ENCODE measurements at regions not wholly inside any gene's neighbourhood (a gene's known extent, or its start where the extent isn't known, plus 50 kb on each side); places are given as distances from the start of the nearest gene placed in this dataset.

DNA sequence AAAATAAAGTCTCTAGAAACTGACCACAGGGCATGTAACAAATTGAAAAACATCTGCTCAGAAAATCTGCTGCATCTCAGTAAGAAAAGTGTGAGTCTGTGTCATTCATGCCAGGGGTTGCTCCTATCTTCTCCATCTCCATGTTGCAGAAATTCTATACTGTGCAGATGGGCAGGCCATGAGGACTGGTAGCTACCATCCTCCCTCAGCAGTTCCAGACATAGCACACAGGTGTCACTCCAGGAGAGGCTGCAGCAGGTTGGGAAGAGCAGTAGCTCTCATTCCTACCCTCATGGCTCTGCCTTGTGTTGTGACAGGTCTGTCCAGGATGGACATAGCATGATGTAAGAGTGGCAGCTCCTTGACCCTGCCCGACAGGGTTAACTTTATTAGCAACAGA lies 173.4 kb downstream of the NDUFS4 start:
- H3K27ac Mint-ChIP-seq, result no peak overlapping the region
- no peak overlapping the region for H3K4me3 Mint-ChIP-seq
- ChIA-PET POLR2A (no interaction called here), CTCF (interaction anchor here (0.6 to 1.3 kb wide), 9 partner anchors 26 to 501 kb away, joined by 3 to 5 read pairs (median 3); no protein-coding TSS in a partner anchor)
- 0 out of 2 replicates have a peak, but pooled peaks cover 4% of the 10 kb centered on the region for H3K4me1 Mint-ChIP-seq
- no peaks in the 10 kb centered on the region for H3K27me3 Mint-ChIP-seq (ENCODE audit: low read depth)
- TF ChIP-seq TCF7 (CRISPR knock-in tag; IDR thresholded peaks at IDR 0.05; ENCODE audit: low read depth) (no peak), ZNF317 (CRISPR knock-in tag; IDR thresholded peaks at IDR 0.05; ENCODE audit: borderline replicate concordance, low read depth) (no peak), NR1H2 (CRISPR knock-in tag; IDR thresholded peaks at IDR 0.05) (no peak)
- H3K9me3 Mint-ChIP-seq, result peaks cover 22% of the 10 kb centered on the region
- DNase-seq (ENCODE audit: low spot score), result no peak
- peak; percentile 91 for ATAC-seq
- H3K36me3 Mint-ChIP-seq, result no peaks in the 10 kb centered on the region

- Mint-ChIP-seq H3K36me3 (no peaks in the 10 kb centered on the region), H3K4me3 (no peak overlapping the region), H3K4me1 (no peaks in the 10 kb centered on the region), H3K9me3 (peaks cover 21% of the 10 kb centered on the region), H3K27me3 (ENCODE audit: low read depth) (no peaks in the 10 kb centered on the region), H3K27ac (no peak overlapping the region)
- no peak for TF ChIP-seq IRF2 (CRISPR knock-in tag; IDR thresholded peaks at IDR 0.05; ENCODE audit: borderline replicate concordance, low read depth)
- TF ChIP-seq GABPB1 (CRISPR knock-in tag; IDR thresholded peaks at IDR 0.05), result no peak
- TF ChIP-seq TEAD4 (CRISPR knock-in tag; IDR thresholded peaks at IDR 0.05), result no peak
- no peak for TF ChIP-seq ZNF423 (CRISPR knock-in tag; IDR thresholded peaks at IDR 0.05)
- TF ChIP-seq ZNF671 (CRISPR knock-in tag; IDR thresholded peaks at IDR 0.05), result no peak
- no peak for TF ChIP-seq RORB (CRISPR knock-in tag; IDR thresholded peaks at IDR 0.05)
- TF ChIP-seq E2F1 (CRISPR knock-in tag; IDR thresholded peaks at IDR 0.05), result no peak
- TF ChIP-seq USF1 (CRISPR knock-in tag; IDR thresholded peaks at IDR 0.05), result no peak
- TF ChIP-seq ZNF232 (CRISPR knock-in tag; IDR thresholded peaks at IDR 0.05), result no peak
- TF ChIP-seq, protein P1, sequence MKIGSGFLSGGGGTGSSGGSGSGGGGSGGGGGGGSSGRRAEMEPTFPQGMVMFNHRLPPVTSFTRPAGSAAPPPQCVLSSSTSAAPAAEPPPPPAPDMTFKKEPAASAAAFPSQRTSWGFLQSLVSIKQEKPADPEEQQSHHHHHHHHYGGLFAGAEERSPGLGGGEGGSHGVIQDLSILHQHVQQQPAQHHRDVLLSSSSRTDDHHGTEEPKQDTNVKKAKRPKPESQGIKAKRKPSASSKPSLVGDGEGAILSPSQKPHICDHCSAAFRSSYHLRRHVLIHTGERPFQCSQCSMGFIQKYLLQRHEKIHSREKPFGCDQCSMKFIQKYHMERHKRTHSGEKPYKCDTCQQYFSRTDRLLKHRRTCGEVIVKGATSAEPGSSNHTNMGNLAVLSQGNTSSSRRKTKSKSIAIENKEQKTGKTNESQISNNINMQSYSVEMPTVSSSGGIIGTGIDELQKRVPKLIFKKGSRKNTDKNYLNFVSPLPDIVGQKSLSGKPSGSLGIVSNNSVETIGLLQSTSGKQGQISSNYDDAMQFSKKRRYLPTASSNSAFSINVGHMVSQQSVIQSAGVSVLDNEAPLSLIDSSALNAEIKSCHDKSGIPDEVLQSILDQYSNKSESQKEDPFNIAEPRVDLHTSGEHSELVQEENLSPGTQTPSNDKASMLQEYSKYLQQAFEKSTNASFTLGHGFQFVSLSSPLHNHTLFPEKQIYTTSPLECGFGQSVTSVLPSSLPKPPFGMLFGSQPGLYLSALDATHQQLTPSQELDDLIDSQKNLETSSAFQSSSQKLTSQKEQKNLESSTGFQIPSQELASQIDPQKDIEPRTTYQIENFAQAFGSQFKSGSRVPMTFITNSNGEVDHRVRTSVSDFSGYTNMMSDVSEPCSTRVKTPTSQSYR (CRISPR knock-in tag; IDR thresholded peaks at IDR 0.05), result no peak
- TF ChIP-seq MYBL2 (CRISPR knock-in tag; IDR thresholded peaks at IDR 0.05), result no peak
- no peak for TF ChIP-seq JAZF1 (CRISPR knock-in tag; IDR thresholded peaks at IDR 0.05)
- ChIA-PET CTCF (no interaction called here), POLR2A (no interaction called here)
- DNase-seq (ENCODE audit: low spot score) (no peak), ATAC-seq (no peak)
Observed at GRCh38 chr5:53738105-53738504, 177.7 kb downstream of the NDUFS4 start.

- Mint-ChIP-seq H3K36me3 (no peaks in the 10 kb centered on the region), H3K9me3 (peaks cover 21% of the 10 kb centered on the region), H3K27ac (no peak overlapping the region), H3K27me3 (ENCODE audit: low read depth) (no peaks in the 10 kb centered on the region), H3K4me3 (no peak overlapping the region), H3K4me1 (no peaks in the 10 kb centered on the region)
- ChIA-PET POLR2A (no interaction called here), CTCF (no interaction called here)
- ATAC-seq (no peak), DNase-seq (ENCODE audit: low spot score) (no peak)
- no peak for TF ChIP-seq AFF4 (CRISPR knock-in tag; IDR thresholded peaks at IDR 0.05; ENCODE audit: borderline replicate concordance)
- no peak for TF ChIP-seq ARID4B (CRISPR knock-in tag; IDR thresholded peaks at IDR 0.05; ENCODE audit: borderline replicate concordance)
- no peak for TF ChIP-seq FOXP4 (CRISPR knock-in tag; IDR thresholded peaks at IDR 0.05)
Observed at GRCh38 chr5:53739111-53739510, 178.7 kb downstream of the NDUFS4 start.

Measured in WTC11 (cell line).